Neural cell (in vitro differentiated cells): ENCODE measurements at regions not wholly inside any gene's neighbourhood (a gene's known extent, or its start where the extent isn't known, plus 50 kb on each side); places are given as distances from the start of the nearest gene placed in this dataset.
"Not testable (repeated sequence)": the region's sequence is repeated elsewhere in the genome, so short reads cannot be mapped to it uniquely, and the experiment has no call there.

Source experiments
- H2AFZ ChIP-seq: fragments of 200-600, 300-800 bp; sonication (generic), shearing (Covaris generic); 2 replicates; pipeline ENCODE4 v1.6.0; 2014; ENCODE audit warnings: low read depth, mild to moderate bottlenecking, antibody characterized with exemption, low read length, moderate library complexity
- H3F3A ChIP-seq: fragments of 200-600 bp; shearing (Covaris generic); 2 replicates; pipeline ENCODE4 v1.6.1; 2016; ENCODE audit warnings: mild to moderate bottlenecking, moderate library complexity, mixed read lengths, antibody characterized with exemption, low read length; ENCODE audit not compliant: insufficient read depth, poor library complexity, severe bottlenecking
- H3K27ac ChIP-seq: fragments of 200-600, 300-800 bp; sonication (generic), shearing (Covaris generic); 2 replicates; pipeline ENCODE4 v1.5.1; 2014; ENCODE audit warnings: mild to moderate bottlenecking, low read length, moderate library complexity
- H3K27me3 ChIP-seq: fragments of 300-800, 200-600 bp; sonication (generic), shearing (Covaris generic); 2 replicates; pipeline ENCODE4 v1.6.0; 2014; ENCODE audit warnings: mild to moderate bottlenecking, low read depth, low read length, moderate library complexity; ENCODE audit not compliant: insufficient read depth
- H3K36me3 ChIP-seq: fragments of 300-800, 200-600 bp; sonication (generic), shearing (Covaris generic); 2 replicates; pipeline ENCODE4 v1.5.1; 2014; ENCODE audit warnings: mild to moderate bottlenecking, antibody characterized with exemption, low read length, moderate library complexity; ENCODE audit not compliant: insufficient read depth
- H3K4me2 ChIP-seq: fragments of 300-800, 200-600 bp; sonication (generic), shearing (Covaris generic); 2 replicates; pipeline ENCODE4 v1.6.0; 2014; ENCODE audit warnings: mild to moderate bottlenecking, low read length
- H3K4me3 ChIP-seq: fragments of 300-800, 200-600 bp; sonication (generic), shearing (Covaris generic); 2 replicates; pipeline ENCODE4 v1.5.1; 2014; ENCODE audit warnings: mild to moderate bottlenecking, low read length, moderate library complexity
- H3K79me2 ChIP-seq: fragments of 200-600 bp; shearing (Covaris generic); replicated peaks from 2 replicates; pipeline ENCODE4 v1.6.0; 2014; ENCODE audit warnings: mild to moderate bottlenecking, low read length, moderate library complexity; ENCODE audit not compliant: insufficient read depth
- H3K9ac ChIP-seq: fragments of 300-800, 200-600 bp; sonication (generic), shearing (Covaris generic); 2 replicates; pipeline ENCODE4 v1.6.1; 2016; ENCODE audit warnings: mild to moderate bottlenecking, low read length, mixed read lengths
- H3K9me2 ChIP-seq: fragments of 200-600 bp; shearing (Covaris generic); 2 replicates; pipeline ENCODE4 v1.6.1; 2016; ENCODE audit warnings: mild to moderate bottlenecking, low read length, mixed read lengths; ENCODE audit not compliant: insufficient read depth
- H3K9me3 ChIP-seq: fragments of 200-600, 300-800 bp; sonication (generic), shearing (Covaris generic); 2 replicates; pipeline ENCODE4 v1.6.1; 2016; ENCODE audit warnings: mild to moderate bottlenecking, mixed run types, low read length, moderate library complexity, mixed read lengths
- H4K20me1 ChIP-seq: fragments of 200-600 bp; shearing (Covaris generic); 2 replicates; pipeline ENCODE4 v1.6.1; 2016; ENCODE audit warnings: mild to moderate bottlenecking, mixed run types; ENCODE audit not compliant: insufficient read depth
- CTCF ChIP-seq: fragments of 450-650 bp; IDR thresholded peaks from 2 replicates; pipeline ENCODE4 v1.5.1; 2014; ENCODE audit warnings: antibody characterized with exemption, mild to moderate bottlenecking, moderate library complexity; ENCODE audit not compliant: poor library complexity, severe bottlenecking
- EP300 ChIP-seq: fragments of 450-650 bp; conservative IDR thresholded peaks from 2 replicates; pipeline ENCODE4 v1.6.1; 2014; ENCODE audit warnings: antibody characterized with exemption, mild to moderate bottlenecking, moderate library complexity; ENCODE audit not compliant: poor library complexity, severe bottlenecking
- EZH2 ChIP-seq: fragments of 200-600, 300-800 bp; shearing (Covaris generic), sonication (generic); IDR thresholded peaks from 2 replicates; pipeline ENCODE4 v1.6.1; 2014; ENCODE audit warnings: antibody characterized with exemption, low read length, borderline replicate concordance, mild to moderate bottlenecking; ENCODE audit not compliant: insufficient read depth, poor library complexity, severe bottlenecking
- MXI1 ChIP-seq: fragments of 450-650 bp; conservative IDR thresholded peaks from 2 replicates; pipeline ENCODE4 v1.6.1; 2014; ENCODE audit warnings: antibody characterized with exemption, mild to moderate bottlenecking; ENCODE audit not compliant: poor library complexity, severe bottlenecking
- POLR2AphosphoS5 ChIP-seq: IDR thresholded peaks from 2 replicates; pipeline ENCODE4 v1.6.1; 2012
- RAD21 ChIP-seq: fragments of 450-650 bp; conservative IDR thresholded peaks from 2 replicates; pipeline ENCODE4 v1.6.1; 2014; ENCODE audit warnings: antibody characterized with exemption, mild to moderate bottlenecking, moderate library complexity
- REST ChIP-seq: IDR thresholded peaks from 2 replicates; pipeline ENCODE4 v1.6.1; 2012; ENCODE audit warnings: borderline replicate concordance
- SMC3 ChIP-seq: fragments of 450-650 bp; conservative IDR thresholded peaks from 2 replicates; pipeline ENCODE4 v1.6.1; 2014; ENCODE audit warnings: antibody characterized with exemption, mild to moderate bottlenecking, moderate library complexity; ENCODE audit not compliant: poor library complexity
- TAF1 ChIP-seq: IDR thresholded peaks from 2 replicates; pipeline ENCODE4 v1.6.1; 2012; ENCODE audit warnings: low read depth

- Histone ChIP-seq H3K9me2 (no peaks in the 10 kb centered on the region), H3K36me3 (no peaks in the 10 kb centered on the region), H3K4me3 (no peak overlapping the region), H3F3A (no peaks in the 10 kb centered on the region), H2AFZ (no peak overlapping the region), H3K9ac (no peak overlapping the region), H3K4me2 (no peak overlapping the region), H3K79me2 (no peaks in the 10 kb centered on the region), H3K27me3 (no peaks in the 10 kb centered on the region), H3K9me3 (no peaks in the 10 kb centered on the region), H4K20me1 (no peaks in the 10 kb centered on the region), H3K27ac (no peak overlapping the region)
- TF ChIP-seq POLR2AphosphoS5 (no peak), TAF1 (no peak), CTCF (peak; percentile 70), MXI1 (no peak), EZH2 (no peak), RAD21 (peak; percentile 77), EP300 (no peak), SMC3 (peak; percentile 73), REST (no peak)
Observed at GRCh38 chr3:155995525-155996370, 124.6 kb upstream of the KCNAB1 start.

GRCh38 chr3:155996882-155997281, 123.5 kb upstream of the KCNAB1 start:
- Histone ChIP-seq H3K9me2 (no peaks in the 10 kb centered on the region), H3K4me2 (no peak overlapping the region), H3K9ac (no peak overlapping the region), H3K4me3 (no peak overlapping the region), H3K27me3 (no peaks in the 10 kb centered on the region), H2AFZ (no peak overlapping the region), H3K79me2 (no peaks in the 10 kb centered on the region), H3F3A (no peaks in the 10 kb centered on the region), H3K9me3 (no peaks in the 10 kb centered on the region), H4K20me1 (no peaks in the 10 kb centered on the region), H3K36me3 (no peaks in the 10 kb centered on the region), H3K27ac (no peak overlapping the region)
- TF ChIP-seq SMC3 (no peak), REST (no peak), CTCF (no peak), POLR2AphosphoS5 (no peak), EZH2 (no peak), RAD21 (no peak)

DNA sequence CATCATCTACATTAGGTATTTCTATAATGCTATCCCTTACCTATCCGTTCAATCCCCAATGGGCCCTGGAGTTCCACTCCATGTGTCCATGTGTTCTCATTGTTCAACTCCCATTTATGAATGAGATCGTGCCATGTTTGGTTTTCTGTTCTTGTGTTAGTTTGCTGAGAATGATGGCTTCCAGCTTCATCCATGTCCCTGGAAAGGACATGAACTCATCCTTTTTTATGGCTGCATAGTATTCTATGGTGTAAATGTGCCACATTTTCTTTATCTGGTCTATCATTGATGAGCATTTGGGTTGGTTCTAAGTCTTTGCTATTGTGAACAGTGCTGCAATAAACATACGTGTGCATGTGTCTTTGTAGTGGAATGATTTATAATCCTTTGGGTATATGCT, 122.2 kb upstream of the KCNAB1 start:
- H3K9me3 ChIP-seq, H3K9ac ChIP-seq: not testable (repeated sequence)

More for the DNA sequence above, 122.2 kb upstream of the KCNAB1 start:
- H3K9me2 ChIP-seq, H3K36me3 ChIP-seq, H3K27me3 ChIP-seq, H3K79me2 ChIP-seq, H3K4me2 ChIP-seq, H2AFZ ChIP-seq, H3F3A ChIP-seq, H3K27ac ChIP-seq, H4K20me1 ChIP-seq, H3K4me3 ChIP-seq: not testable (repeated sequence)
